Left ventricle myocardium superior (tissue), 1 donor: ENCODE measurements at regions not wholly inside any gene's neighbourhood (a gene's known extent, or its start where the extent isn't known, plus 50 kb on each side); places are given as distances from the start of the nearest gene placed in this dataset.

Experiments
- ATAC-seq: fragments of 200-7000 bp; cut with Tn5 transposase; one replicate; pipeline ENCODE4 v1.9.1; 2020; ENCODE audit warnings: mild to moderate bottlenecking, moderate library complexity
- DNase-seq: peaks from one replicate; pipeline ENCODE4 v3.0.0-alpha.2; 2020
- intact Hi-C: fragments of 100-400 bp; cut with micrococcal nuclease; formaldehyde crosslinking; loops from one replicate; pipeline ENCODE4 v1.11.0; 2022
- donor health status: DM: no; HTN: yes; CAD: no; lungs with severe emphysema.

GRCh38 chr9:80030801-80031200 lies 459.0 kb downstream of the TLE4 start:
- intact Hi-C loops = no loop called here
- DNase-seq = no peak
- no peak for ATAC-seq

GRCh38 chr9:80028501-80028900 lies 456.7 kb downstream of the TLE4 start:
- ATAC-seq = no peak

GRCh38 chr9:80025796-80026520 lies 454.2 kb downstream of the TLE4 start:
- intact Hi-C loops = no loop called here
- DNase-seq = no peak
- no peak for ATAC-seq

More at GRCh38 chr9:80028501-80028900, 456.7 kb downstream of the TLE4 start:
- intact Hi-C loops = no loop called here
- no peak for DNase-seq

- intact Hi-C loops = no loop called here
- ATAC-seq = no peak
- DNase-seq = no peak
These were observed 453.4 kb downstream of the TLE4 start for GRCh38 chr9:80025131-80025530.

- intact Hi-C loops = no loop called here
- no peak for DNase-seq
- no peak for ATAC-seq
These were observed 448.8 kb downstream of the TLE4 start for GRCh38 chr9:80020530-80020929.

GRCh38 chr9:80020056-80020455 lies 448.3 kb downstream of the TLE4 start:
- ATAC-seq (no peak), DNase-seq (no peak)
- intact Hi-C loops = no loop called here

- ATAC-seq = no peak
- no peak for DNase-seq
- intact Hi-C loops = no loop called here
These were observed 442.1 kb downstream of the TLE4 start for GRCh38 chr9:80013891-80014290.

- ATAC-seq = no peak
- DNase-seq = no peak
- intact Hi-C loops = no loop called here
These were observed 441.0 kb downstream of the TLE4 start for GRCh38 chr9:80012557-80013330.

GRCh38 chr9:80009204-80009603 lies 437.4 kb downstream of the TLE4 start:
- intact Hi-C loops = no loop called here
- no peak for ATAC-seq
- no peak for DNase-seq

GRCh38 chr9:80004714-80005113 lies 432.9 kb downstream of the TLE4 start:
- intact Hi-C loops = no loop called here
- ATAC-seq (no peak), DNase-seq (no peak)

GRCh38 chr9:79990536-79990935 lies 418.8 kb downstream of the TLE4 start:
- ATAC-seq = no peak
- intact Hi-C loops = no loop called here
- DNase-seq = no peak

- intact Hi-C loops = no loop called here
- ATAC-seq = no peak
- DNase-seq = no peak
These were observed 417.3 kb downstream of the TLE4 start for GRCh38 chr9:79989079-79989478.

GRCh38 chr9:79988126-79988525 lies 416.4 kb downstream of the TLE4 start:
- DNase-seq = no peak
- ATAC-seq = peak; percentile 69
- intact Hi-C loops = no loop called here

GRCh38 chr9:79986437-79986836 lies 414.7 kb downstream of the TLE4 start:
- no peak for DNase-seq
- ATAC-seq = no peak
- intact Hi-C loops = no loop called here

- intact Hi-C loops = no loop called here
- ATAC-seq (no peak), DNase-seq (no peak)
These were observed 414.0 kb downstream of the TLE4 start for GRCh38 chr9:79985772-79986171.

- no peak for ATAC-seq
- intact Hi-C loops = no loop called here
- no peak for DNase-seq
These were observed 413.5 kb downstream of the TLE4 start for GRCh38 chr9:79985264-79985663.

GRCh38 chr9:79984429-79985067 lies 412.8 kb downstream of the TLE4 start:
- ATAC-seq (peak; percentile 45), DNase-seq (no peak)
- intact Hi-C loops = no loop called here

GRCh38 chr9:79980432-79980831 lies 408.7 kb downstream of the TLE4 start:
- no peak for ATAC-seq
- intact Hi-C loops = no loop called here
- DNase-seq = no peak

GRCh38 chr9:79977510-79978197 lies 405.9 kb downstream of the TLE4 start:
- intact Hi-C loops = no loop called here
- ATAC-seq (no peak), DNase-seq (no peak)

- ATAC-seq = no peak
- intact Hi-C loops = no loop called here
- DNase-seq = no peak
These were observed 405.3 kb downstream of the TLE4 start for GRCh38 chr9:79977074-79977435.
